GM21447 (cell line): ENCODE measurements at regions not wholly inside any gene's neighbourhood (a gene's known extent, or its start where the extent isn't known, plus 50 kb on each side); places are given as distances from the start of the nearest gene placed in this dataset.

Source experiments
- ATAC-seq: cut with Tn5 transposase; IDR thresholded peaks from one replicate; pipeline ENCODE4 v1.9.1; 2021; ENCODE audit not compliant: unreplicated experiment

GRCh38 chr2:43057742-43058725 is 168.4 kb downstream of the ZFP36L2 start:
- ATAC-seq, result no peak

GRCh38 chr2:43057026-43057741 is 169.2 kb downstream of the ZFP36L2 start:
- ATAC-seq, result no peak

- no peak for ATAC-seq
These were observed 170.4 kb downstream of the ZFP36L2 start for GRCh38 chr2:43055985-43056384.

GRCh38 chr2:43055086-43055912 is 171.1 kb downstream of the ZFP36L2 start:
- ATAC-seq, result no peak

GRCh38 chr2:43054367-43054766 is 172.0 kb downstream of the ZFP36L2 start:
- ATAC-seq, result no peak

GRCh38 chr2:43052944-43053306 is 173.5 kb downstream of the ZFP36L2 start:
- ATAC-seq, result no peak

- ATAC-seq, result no peak
These were observed 174.0 kb downstream of the ZFP36L2 start for GRCh38 chr2:43052204-43052943.

- no peak for ATAC-seq
These were observed 175.1 kb downstream of the ZFP36L2 start for GRCh38 chr2:43051338-43051737.

GRCh38 chr2:43050866-43051265 is 175.5 kb downstream of the ZFP36L2 start:
- ATAC-seq, result no peak

- no peak for ATAC-seq
These were observed 176.3 kb downstream of the ZFP36L2 start for GRCh38 chr2:43049836-43050801.

- ATAC-seq, result no peak
These were observed 179.1 kb downstream of the ZFP36L2 start for GRCh38 chr2:43047187-43047780.

- no peak for ATAC-seq
These were observed 180.5 kb downstream of the ZFP36L2 start for GRCh38 chr2:43045866-43046265.

- ATAC-seq, result no peak
These were observed 182.2 kb downstream of the ZFP36L2 start for GRCh38 chr2:43044093-43044681.

- no peak for ATAC-seq
These were observed 182.9 kb downstream of the ZFP36L2 start for GRCh38 chr2:43043553-43043870.

- ATAC-seq, result no peak
These were observed 184.6 kb downstream of the ZFP36L2 start for GRCh38 chr2:43041661-43042360.

GRCh38 chr2:43041173-43041591 is 185.2 kb downstream of the ZFP36L2 start:
- no peak for ATAC-seq

GRCh38 chr2:43040084-43040854 is 186.1 kb downstream of the ZFP36L2 start:
- no peak for ATAC-seq
